ENCODE measurements at regions not wholly inside any gene's neighbourhood (a gene's known extent, or its start where the extent isn't known, plus 50 kb on each side); places are given as distances from the start of the nearest gene placed in this dataset.

- no peak for DNase-seq (ENCODE audit: low spot score)
- Histone ChIP-seq H3K4me2 (ENCODE audit: low read depth, low read length) (no peak overlapping the region), H3K36me3 (replicated peaks in 1 of 2; ENCODE audit: control insufficient read depth in 1 of 2, insufficient read depth in 2 of 2, low read length in 2 of 2) (no peaks in the 10 kb centered on the region), H3K27me3 (ENCODE audit: control insufficient read depth in 1 of 2, insufficient read depth in 2 of 2, low read length in 2 of 2) (peaks cover 0 to 24% of the 10 kb centered on the region in 2 experiments; a peak in 2 of 5 replicates), H4K20me1 (ENCODE audit: insufficient read depth, low read length) (no peaks in the 10 kb centered on the region), H2AFZ (ENCODE audit: low read length) (no peak overlapping the region), H3K4me3 (replicated peaks in 1 of 3; ENCODE audit: insufficient read depth in 1 of 3, low read depth in 2 of 3, low read length in 3 of 3) (no peak overlapping the region), H3K79me2 (ENCODE audit: insufficient read depth, low read length) (no peaks in the 10 kb centered on the region), H3K4me1 (ENCODE audit: insufficient read depth, low read length) (no peaks in the 10 kb centered on the region), H3K9me3 (ENCODE audit: low read length) (no peaks in the 10 kb centered on the region), H3K9ac (ENCODE audit: insufficient read depth, low read depth, low read length) (no peak overlapping the region), H3K27ac (ENCODE audit: extremely low read length, insufficient read depth, low read length) (no peak overlapping the region)
- TF ChIP-seq GTF2F1 (IDR thresholded peaks at IDR 0.05; ENCODE audit: low read length) = no peak
- no peak for TF ChIP-seq ZKSCAN5 (CRISPR knock-in tag; IDR thresholded peaks at IDR 0.05)
- no peak for TF ChIP-seq ZNF816 (CRISPR knock-in tag; IDR thresholded peaks at IDR 0.05; ENCODE audit: borderline replicate concordance)
- no peak for TF ChIP-seq TRAFD1 (CRISPR knock-in tag; IDR thresholded peaks at IDR 0.05; ENCODE audit: borderline replicate concordance)
- no peak for TF ChIP-seq PRDM4 (CRISPR knock-in tag; IDR thresholded peaks at IDR 0.05; ENCODE audit: borderline replicate concordance)
- no peak for TF ChIP-seq DRAP1 (CRISPR knock-in tag; IDR thresholded peaks at IDR 0.05)
- no peak for TF ChIP-seq SAFB2 (CRISPR knock-in tag; IDR thresholded peaks at IDR 0.05; ENCODE audit: borderline replicate concordance, low read depth)
- TF ChIP-seq ZXDC (CRISPR knock-in tag; IDR thresholded peaks at IDR 0.05) = no peak
- TF ChIP-seq RORA (CRISPR knock-in tag; IDR thresholded peaks at IDR 0.05) = no peak
- TF ChIP-seq BCLAF1 (IDR thresholded peaks at IDR 0.05) = no peak
- no peak for FAIRE-seq
- in situ Hi-C loops (cut with HindIII; ENCODE audit: extremely low pct_ligation_motif_present, low pct_unique_long_range_greater_than_20kb) (no loop called here), intact Hi-C loops (cut with micrococcal nuclease; ENCODE audit: unreplicated experiment) (no loop called here)
- no TSS peak for BruUV-seq (replicated peaks)
- ChIA-PET POLR2A (no interaction called here), CTCF (ENCODE audit: low intra/inter-chr PET ratio, low total read pairs) (no interaction called here)
- ATAC-seq = no peak
- WGBS (ENCODE audit: low lambda C conversion rate) = 71% methylated on average over 39 of the region's 56 CpGs
Observed at GRCh38 chr1:181413195-181413815, 70.0 kb upstream of the CACNA1E start.
